PC-9 (cell line): ENCODE measurements at regions not wholly inside any gene's neighbourhood (a gene's known extent, or its start where the extent isn't known, plus 50 kb on each side); places are given as distances from the start of the nearest gene placed in this dataset.

Experiments used
- BruUV-seq: library from RNA; stranded (reverse); fragments of 400-500 nt; replicated peaks from 2 replicates; lab custom pipeline; 2021; lab: Mats Ljungman, UMichigan
- CTCF ChIA-PET: fragments of 300-600 bp; sonication (Branson Sonifier 250); formaldehyde crosslinking; loops from one replicate; lab custom pipeline; 2022; ENCODE audit warnings: antibody characterized with exemption; lab: Charles Lee
- POLR2A ChIA-PET: fragments of 300-600 bp; sonication (Branson Sonifier 250); formaldehyde crosslinking; loops from one replicate; lab custom pipeline; 2022; ENCODE audit warnings: antibody characterized with exemption; ENCODE audit not compliant: unreplicated experiment; lab: Charles Lee
- DNase-seq, 2 experiments: peaks; one replicate each; pipeline versions ENCODE4 v3.0.0 to v3.0.0-alpha.2; 2015 to 2022; ENCODE audit warnings: mixed read lengths in 1 of 2
- H2AFZ ChIP-seq: fragments of 200-600 bp; sonication (generic); 2 replicates; pipeline ENCODE4 v1.8.1; 2017; ENCODE audit warnings: antibody characterized with exemption
- H3F3A ChIP-seq: fragments of 200-600 bp; sonication (generic); 2 replicates; pipeline ENCODE4 v1.8.1; 2017; ENCODE audit warnings: antibody characterized with exemption, mild to moderate bottlenecking, low read depth; ENCODE audit not compliant: insufficient read depth
- H3K27ac ChIP-seq: fragments of 200-600 bp; sonication (generic); 2 replicates; pipeline ENCODE4 v1.6.1; 2016; ENCODE audit warnings: mixed run types
- H3K27me3 ChIP-seq: fragments of 200-600 bp; sonication (generic); 2 replicates; pipeline ENCODE4 v1.6.1; 2016; ENCODE audit warnings: low read depth, mixed run types; ENCODE audit not compliant: insufficient read depth
- H3K36me3 ChIP-seq: fragments of 200-600 bp; sonication (generic); 2 replicates; pipeline ENCODE4 v1.6.1; 2016; ENCODE audit warnings: low read depth, mixed run types
- H3K4me1 ChIP-seq: fragments of 200-600 bp; sonication (generic); replicated peaks from 2 replicates; pipeline ENCODE4 v1.6.1; 2016; ENCODE audit warnings: mixed run types; ENCODE audit not compliant: insufficient read depth
- H3K4me2 ChIP-seq: fragments of 200-600 bp; sonication (generic); 2 replicates; pipeline ENCODE4 v1.6.1; 2017; ENCODE audit warnings: mixed run types
- H3K4me3 ChIP-seq: fragments of 200-600 bp; sonication (generic); 2 replicates; pipeline ENCODE4 v1.6.1; 2016; ENCODE audit warnings: mixed run types
- H3K79me2 ChIP-seq: fragments of 200-600 bp; sonication (generic); 2 replicates; pipeline ENCODE4 v1.6.1; 2017; ENCODE audit warnings: low read depth, mixed run types
- H3K9me2 ChIP-seq: fragments of 200-600 bp; sonication (generic); 2 replicates; pipeline ENCODE4 v1.8.1; 2017; ENCODE audit warnings: mild to moderate bottlenecking; ENCODE audit not compliant: insufficient read depth
- H3K9me3 ChIP-seq: fragments of 200-600 bp; sonication (generic); 2 replicates; pipeline ENCODE4 v1.8.1; 2016; ENCODE audit warnings: low read depth; ENCODE audit not compliant: insufficient read depth
- H4K20me1 ChIP-seq: fragments of 200-600 bp; sonication (generic); 2 replicates; pipeline ENCODE4 v1.8.1; 2017; ENCODE audit not compliant: insufficient read depth
- CTCF ChIP-seq: fragments of 200-600 bp; sonication (generic); conservative IDR thresholded peaks from 2 replicates; pipeline ENCODE4 v1.6.1; 2017; ENCODE audit warnings: mixed run types, antibody characterized with exemption, mild to moderate bottlenecking, moderate library complexity
- EZH2 ChIP-seq: fragments of 200-600 bp; sonication (generic); IDR thresholded peaks from 2 replicates; pipeline ENCODE4 v1.8.0; 2017; ENCODE audit warnings: antibody characterized with exemption, low read depth
- intact Hi-C: fragments of 100-400 bp; cut with micrococcal nuclease; formaldehyde crosslinking; loops from one replicate; pipeline ENCODE4 v1.10.0; 2022; ENCODE audit not compliant: unreplicated experiment

- no peaks in the 10 kb centered on the region for H3K79me2 ChIP-seq
- POLR2A ChIA-PET, result no interaction called here
- H3K27ac ChIP-seq, result no peak overlapping the region
- TF ChIP-seq CTCF, result no peak
- TF ChIP-seq EZH2, result no peak
- no peaks in the 10 kb centered on the region for H3K36me3 ChIP-seq
- intact Hi-C loops, result no loop called here
- no peak overlapping the region for H2AFZ ChIP-seq
- DNase-seq, result no peak
- no peaks in the 10 kb centered on the region for H3K9me2 ChIP-seq
- no peak overlapping the region for H3K4me2 ChIP-seq
- no peaks in the 10 kb centered on the region for H4K20me1 ChIP-seq
- BruUV-seq, result no TSS peak
- no peaks in the 10 kb centered on the region for H3K27me3 ChIP-seq
- CTCF ChIA-PET, result no interaction called here
- H3K4me1 ChIP-seq, result no peaks in the 10 kb centered on the region
- no peaks in the 10 kb centered on the region for H3K9me3 ChIP-seq
- H3K4me3 ChIP-seq, result no peak overlapping the region
- H3F3A ChIP-seq, result no peaks in the 10 kb centered on the region
Measured at GRCh38 chr4:138085736-138086305, 156.3 kb downstream of the SLC7A11 start.

- Histone ChIP-seq H3K36me3 (no peaks in the 10 kb centered on the region), H3K9me3 (no peaks in the 10 kb centered on the region), H3K27me3 (no peaks in the 10 kb centered on the region), H3K4me2 (no peak overlapping the region), H3K4me1 (no peaks in the 10 kb centered on the region), H3F3A (no peaks in the 10 kb centered on the region), H2AFZ (no peak overlapping the region), H3K9me2 (no peaks in the 10 kb centered on the region), H3K4me3 (no peak overlapping the region), H4K20me1 (no peaks in the 10 kb centered on the region), H3K79me2 (no peaks in the 10 kb centered on the region), H3K27ac (no peak overlapping the region)
- ChIA-PET CTCF (no interaction called here), POLR2A (no interaction called here)
- TF ChIP-seq CTCF (no peak), EZH2 (no peak)
- BruUV-seq, result no TSS peak
- DNase-seq, result no peak
- intact Hi-C loops, result no loop called here
Measured at GRCh38 chr4:138078751-138079520, 163.2 kb downstream of the SLC7A11 start.

- H3K27me3 ChIP-seq, result no peaks in the 10 kb centered on the region
- H3K36me3 ChIP-seq, result no peaks in the 10 kb centered on the region
- no peak for DNase-seq
- H2AFZ ChIP-seq, result no peak overlapping the region
- no TSS peak for BruUV-seq
- H3K79me2 ChIP-seq, result no peaks in the 10 kb centered on the region
- no peaks in the 10 kb centered on the region for H4K20me1 ChIP-seq
- H3K9me3 ChIP-seq, result no peaks in the 10 kb centered on the region
- intact Hi-C loops, result no loop called here
- H3K4me3 ChIP-seq, result no peak overlapping the region
- no peaks in the 10 kb centered on the region for H3K4me1 ChIP-seq
- no peaks in the 10 kb centered on the region for H3K9me2 ChIP-seq
- POLR2A ChIA-PET, result no interaction called here
- no peak overlapping the region for H3K4me2 ChIP-seq
- no peaks in the 10 kb centered on the region for H3F3A ChIP-seq
- H3K27ac ChIP-seq, result no peak overlapping the region
- TF ChIP-seq CTCF (no peak), EZH2 (no peak)
- CTCF ChIA-PET, result no interaction called here
Measured at GRCh38 chr4:138078253-138078652, 163.9 kb downstream of the SLC7A11 start.
